GM18868 (cell line): ENCODE measurements at regions not wholly inside any gene's neighbourhood (a gene's known extent, or its start where the extent isn't known, plus 50 kb on each side); places are given as distances from the start of the nearest gene placed in this dataset.

Source experiments
- ATAC-seq: cut with Tn5 transposase; IDR thresholded peaks from one replicate; pipeline ENCODE4 v1.9.1; 2021; ENCODE audit warnings: mild to moderate bottlenecking, moderate library complexity; ENCODE audit not compliant: unreplicated experiment

GRCh38 chr11:92276773-92277172, 52.2 kb downstream of the FAT3 start:
- no peak for ATAC-seq

DNA sequence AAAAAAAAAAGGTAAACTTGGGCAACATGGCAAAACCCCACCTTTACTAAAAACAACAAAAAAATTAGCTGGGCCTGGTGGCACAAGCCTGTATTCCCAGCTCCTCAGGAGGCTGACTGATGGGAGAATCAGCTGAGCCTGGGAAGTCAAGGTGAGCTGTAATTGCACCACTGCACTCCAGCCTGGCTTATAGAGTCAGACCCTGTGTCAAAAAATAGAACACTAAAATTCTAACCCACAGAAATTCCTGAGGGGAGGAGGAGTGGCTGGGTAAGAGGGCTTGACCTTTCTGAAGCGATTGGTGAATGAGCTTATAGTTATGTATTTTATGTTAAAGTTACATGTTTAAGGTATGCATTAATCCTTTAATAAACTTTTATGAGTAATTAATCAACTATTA, 53.3 kb downstream of the FAT3 start:
- no peak for ATAC-seq

DNA sequence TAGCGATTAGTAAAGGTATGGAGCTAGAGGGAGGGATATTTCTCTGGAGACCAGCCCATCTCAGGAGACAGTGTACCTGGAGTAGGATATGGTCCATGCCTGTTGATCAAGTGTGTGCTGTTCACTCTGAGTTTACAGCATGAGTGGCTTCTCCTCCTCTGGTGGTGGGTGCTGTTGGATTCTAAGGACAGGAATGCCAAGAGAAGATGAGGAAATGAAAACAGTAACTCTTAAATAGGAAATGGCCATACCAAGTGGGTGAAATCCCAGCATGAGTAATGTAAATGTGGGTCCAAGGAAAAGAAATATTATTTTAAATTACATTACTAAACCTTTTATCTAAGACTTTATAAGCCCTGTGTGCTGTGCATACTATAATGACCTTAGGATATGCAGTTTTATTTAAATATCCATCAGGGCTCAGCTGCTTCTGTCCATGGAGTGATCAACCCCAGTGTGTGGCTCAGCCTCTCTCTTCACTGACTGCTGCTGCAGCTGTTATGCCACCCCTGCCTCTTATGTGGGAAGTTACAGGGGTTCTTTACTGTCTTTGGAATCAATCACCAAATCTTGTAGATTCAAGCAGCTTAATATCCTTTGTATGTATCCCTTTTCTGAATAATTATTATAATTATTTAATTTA, 54.3 kb downstream of the FAT3 start:
- no peak for ATAC-seq

GRCh38 chr11:92284107-92284506, 59.5 kb downstream of the FAT3 start:
- no peak for ATAC-seq

- ATAC-seq, result no peak
Measured at GRCh38 chr11:92284558-92284957, 59.9 kb downstream of the FAT3 start.

DNA sequence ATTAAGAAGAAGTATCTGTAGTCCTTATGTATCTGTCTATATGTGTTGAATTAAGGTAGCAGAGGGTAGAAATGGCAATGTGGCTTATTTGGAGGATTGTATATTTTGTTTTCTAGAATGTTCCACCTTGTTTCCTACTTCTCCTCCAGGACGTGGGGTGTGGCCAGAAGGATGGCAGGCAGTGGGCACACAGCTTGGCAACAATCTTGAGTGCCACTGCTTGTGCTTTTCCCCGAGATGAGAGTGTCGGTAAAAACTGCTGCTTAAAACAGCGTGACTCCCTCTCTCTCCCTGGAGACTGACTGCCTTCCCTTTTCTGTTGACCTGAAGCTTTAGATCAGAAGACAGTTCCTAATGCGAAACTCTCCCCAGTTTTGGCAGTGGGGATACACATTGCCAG, 61.2 kb downstream of the FAT3 start:
- no peak for ATAC-seq

GRCh38 chr11:92286709-92287108, 62.1 kb downstream of the FAT3 start:
- ATAC-seq, result no peak

DNA sequence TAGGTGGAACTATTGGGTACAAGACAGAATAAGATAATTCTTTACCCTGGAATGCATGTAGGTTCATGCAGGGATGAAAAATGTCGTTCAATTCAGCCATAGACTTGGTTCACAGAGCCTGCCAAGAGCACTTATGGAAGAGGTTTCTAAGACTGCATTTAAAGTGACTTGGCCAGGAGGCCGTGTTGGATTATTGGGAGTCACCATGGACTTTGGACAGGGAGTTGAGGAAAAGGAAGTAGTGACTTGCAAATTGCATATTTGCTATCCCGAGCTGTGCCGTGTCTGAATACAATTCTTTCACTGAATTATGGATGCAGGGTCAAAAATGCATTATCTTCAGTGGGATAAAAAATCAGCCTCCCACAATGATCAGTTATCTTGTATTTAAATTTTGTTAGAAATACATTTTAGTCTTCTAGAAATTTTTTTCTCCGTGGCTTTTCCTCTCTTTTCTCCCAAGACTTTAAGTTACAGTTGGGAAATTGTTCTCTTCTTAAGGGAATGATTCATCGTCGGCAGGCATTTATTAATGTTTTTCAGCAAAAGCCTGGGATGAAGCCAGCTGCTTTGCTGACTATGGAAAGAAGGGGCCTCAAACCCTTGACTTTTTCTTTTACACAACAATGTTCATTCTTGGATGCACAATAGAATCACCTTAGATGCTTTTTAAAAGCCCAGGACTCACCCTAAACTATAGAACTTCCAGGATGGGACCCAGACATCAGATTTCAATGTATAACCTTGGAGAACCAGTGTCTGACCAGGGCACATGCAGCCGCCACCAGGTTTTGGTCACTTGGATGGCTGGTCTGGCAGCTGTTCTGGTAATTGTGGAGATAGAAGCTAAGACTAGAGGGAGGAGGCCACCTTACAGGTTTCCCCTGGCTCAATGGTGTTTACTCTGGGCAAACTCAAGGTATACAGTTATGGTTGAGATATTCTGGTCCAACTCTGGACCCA, 70.8 kb downstream of the FAT3 start:
- ATAC-seq, result no peak

GRCh38 chr11:92296138-92296515, 71.5 kb downstream of the FAT3 start:
- no peak for ATAC-seq

DNA sequence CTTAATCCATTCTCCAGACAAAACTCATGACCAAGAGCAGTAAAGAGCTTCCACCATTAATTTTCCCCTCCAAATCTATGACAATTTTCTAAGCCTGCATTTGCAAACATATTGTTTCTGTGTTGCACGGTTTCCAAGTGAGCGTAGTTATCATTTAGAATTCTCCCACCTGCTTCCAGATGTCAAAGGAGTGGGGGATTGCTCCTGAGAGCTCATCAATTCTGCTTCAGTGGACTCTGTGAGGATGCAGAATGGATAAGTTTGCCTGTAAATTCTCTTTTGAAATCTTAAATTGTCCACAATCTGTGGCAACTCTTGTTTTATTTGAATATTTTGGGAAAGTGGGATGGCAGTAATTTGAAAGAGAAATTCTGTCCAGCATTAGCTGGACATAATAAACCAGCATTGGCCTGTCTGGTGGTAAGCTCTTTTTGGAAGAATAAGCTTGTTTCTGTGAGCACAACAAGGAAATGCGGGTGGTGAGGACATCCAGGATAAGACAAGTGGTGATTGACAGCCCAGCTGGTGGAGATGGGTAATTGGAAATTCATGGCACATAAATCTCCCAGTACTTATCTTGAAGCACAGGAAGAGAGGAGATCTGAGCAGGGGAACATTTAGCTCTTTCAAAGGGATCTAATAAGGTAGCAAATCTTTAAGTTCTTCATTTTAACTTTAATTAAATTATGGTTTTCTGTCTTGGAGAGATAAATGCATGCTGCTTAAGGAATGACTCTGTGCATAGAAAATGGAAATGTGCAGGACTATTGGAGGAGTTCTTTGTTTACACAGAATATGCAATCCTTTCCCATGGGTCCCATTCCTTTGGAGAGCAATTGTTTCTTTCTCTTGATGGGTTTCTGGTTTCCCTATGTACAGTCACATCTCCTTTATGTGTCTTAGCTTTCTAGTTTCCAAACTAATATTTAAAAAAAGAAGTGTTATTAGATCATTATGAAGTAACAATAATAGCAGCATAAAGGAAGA, 73.2 kb downstream of the FAT3 start:
- ATAC-seq, result no peak

DNA sequence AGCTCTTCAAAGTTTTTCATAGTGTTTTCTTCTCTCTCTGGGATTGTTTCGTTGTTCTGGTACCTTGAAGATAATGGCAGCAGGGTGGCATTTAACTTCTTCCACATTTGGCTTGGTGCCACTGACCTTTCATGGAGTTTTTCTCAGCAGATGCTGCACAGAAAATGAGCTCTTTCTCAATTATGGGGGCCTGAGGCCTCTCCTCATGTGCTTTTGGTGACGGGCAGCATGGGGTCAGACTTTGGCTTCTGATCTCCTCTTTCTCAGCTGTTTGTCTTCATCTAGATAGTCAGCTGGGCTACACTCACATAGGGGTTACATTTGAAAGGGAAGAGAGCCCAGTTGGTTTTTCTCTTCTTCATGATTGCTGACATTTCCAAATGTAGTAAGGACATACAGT, 76.3 kb downstream of the FAT3 start:
- no peak for ATAC-seq

GRCh38 chr11:92302770-92303169, 78.2 kb downstream of the FAT3 start:
- ATAC-seq, result no peak

GRCh38 chr11:92304271-92304670, 79.7 kb downstream of the FAT3 start:
- ATAC-seq, result no peak

- ATAC-seq, result no peak
Measured at GRCh38 chr11:92306966-92307510, 82.4 kb downstream of the FAT3 start.

GRCh38 chr11:92308366-92308765, 83.7 kb downstream of the FAT3 start:
- no peak for ATAC-seq

GRCh38 chr11:92311616-92312449, 87.2 kb downstream of the FAT3 start:
- ATAC-seq, result no peak

- ATAC-seq, result no peak
Measured at GRCh38 chr11:92313784-92314183, 89.2 kb downstream of the FAT3 start.

GRCh38 chr11:92314499-92314898, 89.9 kb downstream of the FAT3 start:
- no peak for ATAC-seq

DNA sequence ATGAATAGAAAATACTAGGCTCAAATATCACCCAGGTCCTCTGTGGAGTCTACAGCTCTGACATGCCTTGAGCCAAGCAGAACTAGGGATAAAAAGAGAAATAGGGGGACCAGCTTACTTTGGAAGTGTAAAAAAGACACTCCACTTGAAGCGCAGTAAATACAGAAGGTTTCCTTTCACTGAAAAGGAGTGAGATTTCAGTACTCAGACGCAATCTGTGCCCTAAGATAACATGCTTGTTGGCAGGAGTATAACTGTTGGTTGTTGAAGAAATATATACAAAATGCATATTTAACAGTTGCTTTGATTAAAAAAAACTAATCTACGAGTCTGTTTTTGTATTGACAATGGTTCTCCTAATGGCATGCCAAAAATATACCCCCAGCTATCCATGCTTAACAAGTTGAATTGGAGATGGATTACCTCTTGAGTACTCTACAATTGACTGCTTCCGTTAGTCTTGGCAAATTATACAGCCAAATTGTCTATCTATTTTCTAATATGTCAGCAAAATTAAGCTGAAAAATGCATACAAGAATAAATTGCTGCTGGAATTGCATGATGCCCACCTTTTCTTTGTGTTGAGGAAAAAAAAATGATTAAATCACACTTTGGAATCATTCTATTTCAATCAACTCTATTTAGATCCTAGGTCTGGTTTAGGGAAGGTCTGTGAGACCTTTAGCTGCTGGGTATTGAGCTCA, 91.6 kb downstream of the FAT3 start:
- no peak for ATAC-seq
